Peyer's patch (tissue), 4 donors: ENCODE measurements at regions not wholly inside any gene's neighbourhood (a gene's known extent, or its start where the extent isn't known, plus 50 kb on each side); places are given as distances from the start of the nearest gene placed in this dataset.

Source experiments
- CTCF ChIP-seq, 6 experiments: fragments of 450-650 bp in 4 of 6; fragments of 200-600 bp in 2 of 6; sonication (generic) in 1 of 6; IDR thresholded peaks; one replicate each; pipeline ENCODE4 v1.5.1; 2017 to 2019; ENCODE audit warnings: antibody characterized with exemption in 6 of 6, mild to moderate bottlenecking in 3 of 6, moderate library complexity in 1 of 6
- POLR2A ChIP-seq, 2 donors: fragments of 450-650 bp; IDR thresholded peaks; one replicate each; pipeline ENCODE4 v1.5.1; 2017; ENCODE audit warnings: antibody characterized with exemption in 2 of 2, mild to moderate bottlenecking in 2 of 2, moderate library complexity in 2 of 2

GRCh38 chr9:75274781-75275180 lies 186.5 kb downstream of the OSTF1 start:
- TF ChIP-seq CTCF (IDR thresholded peaks at IDR 0.05) (no peak), POLR2A (IDR thresholded peaks at IDR 0.05) (no peak)
